ENCODE measurements at regions not wholly inside any gene's neighbourhood (a gene's known extent, or its start where the extent isn't known, plus 50 kb on each side); places are given as distances from the start of the nearest gene placed in this dataset.

GRCh38 chr2:133844214-133844892 lies 276.1 kb upstream of the NCKAP5 start:
- Histone ChIP-seq H3K4me1 (ENCODE audit: control insufficient read depth, insufficient read depth, low read length) (peaks cover 19% of the 10 kb centered on the region), H3K36me3 (ENCODE audit: control insufficient read depth, insufficient read depth, low read length, severe bottlenecking) (no peaks in the 10 kb centered on the region), H3K9ac (ENCODE audit: low read length) (no peak overlapping the region), H3K27me3 (replicated peaks; ENCODE audit: control insufficient read depth, insufficient read depth, low read length) (peaks cover 6% of the 10 kb centered on the region), H3K9me3 (ENCODE audit: control insufficient read depth, low read length) (no peaks in the 10 kb centered on the region), H3K4me3 (ENCODE audit: low read length) (no peak overlapping the region)
- DNase-seq (ENCODE audit: low read depth) = peak; percentile 93

GRCh38 chr2:133846476-133846875 lies 278.2 kb upstream of the NCKAP5 start:
- Histone ChIP-seq H3K36me3 (ENCODE audit: control insufficient read depth, insufficient read depth, low read length, severe bottlenecking) (no peaks in the 10 kb centered on the region), H3K4me1 (ENCODE audit: control insufficient read depth, insufficient read depth, low read length) (peaks cover 15% of the 10 kb centered on the region), H3K4me3 (ENCODE audit: low read length) (no peak overlapping the region), H3K27me3 (replicated peaks; ENCODE audit: control insufficient read depth, insufficient read depth, low read length) (peaks cover 11% of the 10 kb centered on the region), H3K9ac (ENCODE audit: low read length) (no peak overlapping the region), H3K9me3 (ENCODE audit: control insufficient read depth, low read length) (no peaks in the 10 kb centered on the region)
- no peak for DNase-seq (ENCODE audit: low read depth)

- Histone ChIP-seq H3K4me1 (ENCODE audit: control insufficient read depth, insufficient read depth, low read length) (peaks cover 7% of the 10 kb centered on the region), H3K27me3 (replicated peaks; ENCODE audit: control insufficient read depth, insufficient read depth, low read length) (peaks cover 11% of the 10 kb centered on the region), H3K9ac (ENCODE audit: low read length) (no peak overlapping the region), H3K9me3 (ENCODE audit: control insufficient read depth, low read length) (peaks cover 3% of the 10 kb centered on the region), H3K36me3 (ENCODE audit: control insufficient read depth, insufficient read depth, low read length, severe bottlenecking) (no peaks in the 10 kb centered on the region), H3K4me3 (ENCODE audit: low read length) (no peak overlapping the region)
- DNase-seq (ENCODE audit: low read depth) = no peak
These were observed 279.3 kb upstream of the NCKAP5 start for GRCh38 chr2:133847591-133847990.

- no peaks in the 10 kb centered on the region for H3K36me3 ChIP-seq (ENCODE audit: control insufficient read depth, insufficient read depth, low read length, severe bottlenecking)
- no peak overlapping the region for H3K4me3 ChIP-seq (ENCODE audit: low read length)
- peaks cover 11% of the 10 kb centered on the region for H3K27me3 ChIP-seq (replicated peaks; ENCODE audit: control insufficient read depth, insufficient read depth, low read length)
- no peak overlapping the region for H3K9ac ChIP-seq (ENCODE audit: low read length)
- peaks cover 9% of the 10 kb centered on the region for H3K9me3 ChIP-seq (ENCODE audit: control insufficient read depth, low read length)
- DNase-seq (ENCODE audit: low read depth) = no peak
- peaks cover 1% of the 10 kb centered on the region for H3K4me1 ChIP-seq (ENCODE audit: control insufficient read depth, insufficient read depth, low read length)
These were observed 279.9 kb upstream of the NCKAP5 start for GRCh38 chr2:133848111-133848649.

- Histone ChIP-seq H3K27me3 (replicated peaks; ENCODE audit: control insufficient read depth, insufficient read depth, low read length) (peaks cover 11% of the 10 kb centered on the region), H3K36me3 (ENCODE audit: control insufficient read depth, insufficient read depth, low read length, severe bottlenecking) (no peaks in the 10 kb centered on the region), H3K9me3 (ENCODE audit: control insufficient read depth, low read length) (peaks cover 10% of the 10 kb centered on the region), H3K9ac (ENCODE audit: low read length) (no peak overlapping the region), H3K4me1 (ENCODE audit: control insufficient read depth, insufficient read depth, low read length) (no peaks in the 10 kb centered on the region), H3K4me3 (ENCODE audit: low read length) (no peak overlapping the region)
- no peak for DNase-seq (ENCODE audit: low read depth)
These were observed 281.1 kb upstream of the NCKAP5 start for GRCh38 chr2:133849341-133849740.

GRCh38 chr2:133854603-133855200 lies 286.4 kb upstream of the NCKAP5 start:
- H3K27me3 ChIP-seq (replicated peaks; ENCODE audit: control insufficient read depth, insufficient read depth, low read length) = peaks cover 8% of the 10 kb centered on the region
- DNase-seq (ENCODE audit: low read depth) = no peak
- no peaks in the 10 kb centered on the region for H3K4me1 ChIP-seq (ENCODE audit: control insufficient read depth, insufficient read depth, low read length)
- peaks cover 10% of the 10 kb centered on the region for H3K9me3 ChIP-seq (ENCODE audit: control insufficient read depth, low read length)
- H3K36me3 ChIP-seq (ENCODE audit: control insufficient read depth, insufficient read depth, low read length, severe bottlenecking) = no peaks in the 10 kb centered on the region
- H3K4me3 ChIP-seq (ENCODE audit: low read length) = no peak overlapping the region
- H3K9ac ChIP-seq (ENCODE audit: low read length) = no peak overlapping the region

GRCh38 chr2:133855526-133855925 lies 287.3 kb upstream of the NCKAP5 start:
- H3K4me3 ChIP-seq (ENCODE audit: low read length) = no peak overlapping the region
- no peak for DNase-seq (ENCODE audit: low read depth)
- H3K27me3 ChIP-seq (replicated peaks; ENCODE audit: control insufficient read depth, insufficient read depth, low read length) = peaks cover 7% of the 10 kb centered on the region
- H3K9ac ChIP-seq (ENCODE audit: low read length) = no peak overlapping the region
- H3K9me3 ChIP-seq (ENCODE audit: control insufficient read depth, low read length) = peaks cover 10% of the 10 kb centered on the region
- no peaks in the 10 kb centered on the region for H3K4me1 ChIP-seq (ENCODE audit: control insufficient read depth, insufficient read depth, low read length)
- H3K36me3 ChIP-seq (ENCODE audit: control insufficient read depth, insufficient read depth, low read length, severe bottlenecking) = no peaks in the 10 kb centered on the region

- Histone ChIP-seq H3K36me3 (ENCODE audit: control insufficient read depth, insufficient read depth, low read length, severe bottlenecking) (no peaks in the 10 kb centered on the region), H3K4me3 (ENCODE audit: low read length) (no peak overlapping the region), H3K4me1 (ENCODE audit: control insufficient read depth, insufficient read depth, low read length) (no peaks in the 10 kb centered on the region), H3K9ac (ENCODE audit: low read length) (no peak overlapping the region), H3K9me3 (ENCODE audit: control insufficient read depth, low read length) (peaks cover 10% of the 10 kb centered on the region), H3K27me3 (replicated peaks; ENCODE audit: control insufficient read depth, insufficient read depth, low read length) (peaks cover 7% of the 10 kb centered on the region)
- no peak for DNase-seq (ENCODE audit: low read depth)
These were observed 288.4 kb upstream of the NCKAP5 start for GRCh38 chr2:133856678-133857077.

GRCh38 chr2:133859578-133859977 lies 291.3 kb upstream of the NCKAP5 start:
- Histone ChIP-seq H3K4me1 (ENCODE audit: control insufficient read depth, insufficient read depth, low read length) (no peaks in the 10 kb centered on the region), H3K27me3 (replicated peaks; ENCODE audit: control insufficient read depth, insufficient read depth, low read length) (peaks cover 9% of the 10 kb centered on the region), H3K9ac (ENCODE audit: low read length) (no peak overlapping the region), H3K4me3 (ENCODE audit: low read length) (no peak overlapping the region), H3K36me3 (ENCODE audit: control insufficient read depth, insufficient read depth, low read length, severe bottlenecking) (no peaks in the 10 kb centered on the region), H3K9me3 (ENCODE audit: control insufficient read depth, low read length) (no peaks in the 10 kb centered on the region)
- DNase-seq (ENCODE audit: low read depth) = no peak

GRCh38 chr2:133862400-133862977 lies 294.2 kb upstream of the NCKAP5 start:
- no peaks in the 10 kb centered on the region for H3K9me3 ChIP-seq (ENCODE audit: control insufficient read depth, low read length)
- no peak overlapping the region for H3K4me3 ChIP-seq (ENCODE audit: low read length)
- peaks cover 8% of the 10 kb centered on the region for H3K27me3 ChIP-seq (replicated peaks; ENCODE audit: control insufficient read depth, insufficient read depth, low read length)
- DNase-seq (ENCODE audit: low read depth) = no peak
- no peaks in the 10 kb centered on the region for H3K4me1 ChIP-seq (ENCODE audit: control insufficient read depth, insufficient read depth, low read length)
- no peak overlapping the region for H3K9ac ChIP-seq (ENCODE audit: low read length)
- no peaks in the 10 kb centered on the region for H3K36me3 ChIP-seq (ENCODE audit: control insufficient read depth, insufficient read depth, low read length, severe bottlenecking)

- no peak overlapping the region for H3K9ac ChIP-seq (ENCODE audit: low read length)
- no peaks in the 10 kb centered on the region for H3K36me3 ChIP-seq (ENCODE audit: control insufficient read depth, insufficient read depth, low read length, severe bottlenecking)
- no peak for DNase-seq (ENCODE audit: low read depth)
- H3K9me3 ChIP-seq (ENCODE audit: control insufficient read depth, low read length) = no peaks in the 10 kb centered on the region
- H3K27me3 ChIP-seq (replicated peaks; ENCODE audit: control insufficient read depth, insufficient read depth, low read length) = peaks cover 8% of the 10 kb centered on the region
- H3K4me3 ChIP-seq (ENCODE audit: low read length) = no peak overlapping the region
- no peaks in the 10 kb centered on the region for H3K4me1 ChIP-seq (ENCODE audit: control insufficient read depth, insufficient read depth, low read length)
These were observed 295.0 kb upstream of the NCKAP5 start for GRCh38 chr2:133863106-133863800.

Measured in adipocyte (in vitro differentiated cells).